IMR-90 (cell line): ENCODE measurements at regions not wholly inside any gene's neighbourhood (a gene's known extent, or its start where the extent isn't known, plus 50 kb on each side); places are given as distances from the start of the nearest gene placed in this dataset.

Experiments used
- ATAC-seq: fragments of 200-7000 bp; cut with Tn5 transposase; 2 replicates; pipeline ENCODE4 v1.9.1; 2020; ENCODE audit warnings: low read depth, mild to moderate bottlenecking, moderate library complexity
- BruUV-seq: library from RNA; stranded (reverse); fragments of 400-500 nt; replicated peaks from 2 replicates; lab custom pipeline; 2021; lab: Mats Ljungman, UMichigan
- CTCF ChIA-PET: fragments of 300-600 bp; formaldehyde crosslinking; extraction: SDS; loops from one replicate; lab custom pipeline; 2021; ENCODE audit warnings: antibody characterized with exemption; lab: Yijun Ruan, JAX
- POLR2A ChIA-PET: fragments of 300-600 bp; sonication (Branson Sonifier 250); formaldehyde crosslinking; loops from one replicate; lab custom pipeline; 2022; ENCODE audit warnings: antibody characterized with exemption; ENCODE audit not compliant: unreplicated experiment; lab: Charles Lee
- DNase-seq: peaks from one replicate; pipeline ENCODE4 v3.0.0; 2013
- H2AFZ ChIP-seq: replicated peaks from 2 replicates; pipeline ENCODE3; 2013; ENCODE audit warnings: low read length, mild to moderate bottlenecking; ENCODE audit not compliant: poor library complexity
- H2AK5ac ChIP-seq: 2 replicates; pipeline ENCODE4 v1.6.1; 2013; ENCODE audit warnings: low read depth, low read length, inconsistent platforms
- H2AK9ac ChIP-seq: replicated peaks from 2 replicates; pipeline ENCODE3; 2013; ENCODE audit warnings: mild to moderate bottlenecking, low read depth, low read length, moderate library complexity; ENCODE audit not compliant: poor library complexity
- H2BK120ac ChIP-seq: 2 replicates; pipeline ENCODE4 v1.6.1; 2013; ENCODE audit warnings: low read depth, low read length, inconsistent platforms
- H2BK15ac ChIP-seq: 3 replicates; pipeline ENCODE4 v1.6.1; 2013; ENCODE audit warnings: low read depth, low read length, inconsistent platforms
- H2BK20ac ChIP-seq: 2 replicates; pipeline ENCODE4 v1.6.1; 2013; ENCODE audit warnings: low read depth, mild to moderate bottlenecking, inconsistent platforms, low read length, moderate library complexity
- H2BK5ac ChIP-seq: 2 replicates; pipeline ENCODE4 v1.6.1; 2013; ENCODE audit warnings: mild to moderate bottlenecking, low read depth, low read length, inconsistent platforms; ENCODE audit not compliant: poor library complexity, severe bottlenecking
- H3K14ac ChIP-seq: replicated peaks from 2 replicates; pipeline ENCODE4 v1.6.1; 2013; ENCODE audit warnings: low read depth, low read length, inconsistent platforms
- H3K18ac ChIP-seq: 2 replicates; pipeline ENCODE4 v1.6.1; 2013; ENCODE audit warnings: low read depth, low read length, control low read depth
- H3K23ac ChIP-seq: 2 replicates; pipeline ENCODE4 v1.6.1; 2013; ENCODE audit warnings: low read depth, low read length, inconsistent platforms
- H3K27ac ChIP-seq: 2 replicates; pipeline ENCODE4 v1.5.1; 2013; ENCODE audit warnings: mild to moderate bottlenecking, control low read depth, low read length; ENCODE audit not compliant: insufficient read depth
- H3K27me3 ChIP-seq: 2 replicates; pipeline ENCODE4 v1.6.1; 2013; ENCODE audit warnings: low read length; ENCODE audit not compliant: control insufficient read depth, insufficient read depth
- H3K36me3 ChIP-seq: 2 replicates; pipeline ENCODE4 v1.6.1; 2013; ENCODE audit warnings: low read length, mixed read lengths; ENCODE audit not compliant: control insufficient read depth, insufficient read depth
- H3K4ac ChIP-seq: 2 replicates; pipeline ENCODE4 v1.6.1; 2013; ENCODE audit warnings: low read depth, low read length, inconsistent platforms
- H3K4me1 ChIP-seq: 2 replicates; pipeline ENCODE4 v1.6.1; 2013; ENCODE audit warnings: low read length, mixed read lengths; ENCODE audit not compliant: control insufficient read depth, insufficient read depth
- H3K4me2 ChIP-seq: 2 replicates; pipeline ENCODE4 v1.6.1; 2013; ENCODE audit warnings: low read depth, mild to moderate bottlenecking, control low read depth, low read length, moderate library complexity
- H3K4me3 ChIP-seq: 2 replicates; pipeline ENCODE4 v1.5.1; 2013; ENCODE audit warnings: low read depth, mild to moderate bottlenecking, control low read depth, low read length, moderate library complexity; ENCODE audit not compliant: insufficient read depth
- H3K56ac ChIP-seq: 2 replicates; pipeline ENCODE4 v1.6.1; 2013; ENCODE audit warnings: low read length, inconsistent platforms; ENCODE audit not compliant: insufficient read depth; ENCODE audit errors: extremely low read depth
- H3K79me1 ChIP-seq, 2 experiments: 2 replicates each; pipeline ENCODE4 v1.6.1; 2013; ENCODE audit warnings: low read length in 2 of 2, inconsistent platforms in 1 of 2, low read depth in 1 of 2
- H3K9ac ChIP-seq: 2 replicates; pipeline ENCODE4 v1.6.1; 2013; ENCODE audit warnings: low read depth, low read length, control low read depth
- H3K9me1 ChIP-seq: 2 replicates; pipeline ENCODE4 v1.6.1; 2013; ENCODE audit warnings: low read length, inconsistent platforms; ENCODE audit not compliant: insufficient read depth
- H3K9me3 ChIP-seq: 2 replicates; pipeline ENCODE4 v1.6.1; 2013; ENCODE audit warnings: low read length; ENCODE audit not compliant: control insufficient read depth, insufficient read depth
- H4K20me1 ChIP-seq: 2 replicates; pipeline ENCODE4 v1.6.1; 2013; ENCODE audit warnings: low read length, inconsistent platforms; ENCODE audit not compliant: insufficient read depth
- H4K5ac ChIP-seq: 2 replicates; pipeline ENCODE4 v1.6.1; 2013; ENCODE audit warnings: mild to moderate bottlenecking, low read depth, low read length, control low read depth
- H4K8ac ChIP-seq, 2 experiments: 2 replicates each; pipeline ENCODE4 v1.6.1; 2013; ENCODE audit warnings: low read depth in 2 of 2, low read length in 2 of 2, control low read depth in 1 of 2, inconsistent platforms in 1 of 2
- H4K91ac ChIP-seq: 2 replicates; pipeline ENCODE4 v1.6.1; 2013; ENCODE audit warnings: low read depth, low read length, inconsistent platforms; ENCODE audit not compliant: insufficient read depth
- BHLHE40 ChIP-seq: fragments of 150-350 bp; IDR thresholded peaks from 2 replicates; pipeline ENCODE4 v1.6.1; 2016; ENCODE audit warnings: mild to moderate bottlenecking, low read depth, low read length
- CHD1 ChIP-seq: IDR thresholded peaks from 2 replicates; pipeline ENCODE4 v1.6.1; 2012; ENCODE audit warnings: low read depth, low read length, improper control_type of control experiment
- ELK1 ChIP-seq: fragments of 150-350 bp; IDR thresholded peaks from 2 replicates; pipeline ENCODE4 v1.6.1; 2016; ENCODE audit warnings: low read depth, mild to moderate bottlenecking, low read length, moderate library complexity, borderline replicate concordance
- FOS ChIP-seq: fragments of 150-350 bp; IDR thresholded peaks from 2 replicates; pipeline ENCODE4 v1.6.1; 2016; ENCODE audit warnings: low read depth, low read length
- MAFK ChIP-seq: IDR thresholded peaks from 2 replicates; pipeline ENCODE4 v1.6.1; 2012; ENCODE audit warnings: low read depth, low read length, improper control_type of control experiment
- MAZ ChIP-seq: IDR thresholded peaks from 2 replicates; pipeline ENCODE4 v1.6.1; 2012; ENCODE audit warnings: low read depth, mild to moderate bottlenecking, low read length, improper control_type of control experiment, moderate library complexity, borderline replicate concordance
- RCOR1 ChIP-seq: IDR thresholded peaks from 2 replicates; pipeline ENCODE4 v1.6.1; 2012; ENCODE audit warnings: mild to moderate bottlenecking, low read length, improper control_type of control experiment; ENCODE audit not compliant: insufficient replicate concordance
- RFX5 ChIP-seq: IDR thresholded peaks from 2 replicates; pipeline ENCODE4 v1.8.0; 2012; ENCODE audit warnings: low read depth, mild to moderate bottlenecking, low read length, moderate library complexity
- SMC3 ChIP-seq: fragments of 150-350 bp; IDR thresholded peaks from 2 replicates; pipeline ENCODE4 v1.6.1; 2016; ENCODE audit warnings: low read depth, mild to moderate bottlenecking, antibody characterized with exemption, low read length, moderate library complexity
- USF2 ChIP-seq: fragments of 150-350 bp; IDR thresholded peaks from 2 replicates; pipeline ENCODE4 v1.6.1; 2017; ENCODE audit warnings: mild to moderate bottlenecking, antibody characterized with exemption, low read length, low read depth
- WGBS, 2 experiments: methylation state at CpG; one replicate each; pipeline versions ENCODE4 v1.1.5 to v1.1.7; 2013; ENCODE audit warnings: missing lambda C conversion rate in 2 of 2; ENCODE audit not compliant: insufficient read length in 1 of 2; ENCODE audit errors: extremely low coverage in 2 of 2; 5-methylcytosine and 5-hydroxymethylcytosine counted together
- dilution Hi-C: fragments of 300-500 bp; cut with HindIII; formaldehyde crosslinking; loops from one replicate; pipeline ENCODE4 v1.14.3; 2018; ENCODE audit warnings: low sequenced_read_pairs; ENCODE audit not compliant: unreplicated experiment
- in situ Hi-C: fragments of 300-500 bp; cut with MboI; formaldehyde crosslinking; loops from 3 replicates; pipeline ENCODE4 v1.14.3; 2019; ENCODE audit warnings: low sequenced_read_pairs, inconsistent platforms, mixed read lengths
- intact Hi-C: fragments of 100-400 bp; cut with micrococcal nuclease; formaldehyde crosslinking; loops from 2 replicates; pipeline ENCODE4 v1.10.0; 2022

- TF ChIP-seq MAFK: no peak
These were observed 192.5 kb downstream of the RSL24D1 start (continued) for GRCh38 chr15:55003965-55004873.

GRCh38 chr15:54998661-54999060, 198.1 kb downstream of the RSL24D1 start:
- Histone ChIP-seq H2BK120ac (no peak overlapping the region), H4K5ac (no peak overlapping the region), H4K8ac (no peak overlapping the region), H2AFZ (no peak overlapping the region), H3K4me2 (no peak overlapping the region), H3K79me1 (no peaks in the 10 kb centered on the region), H2AK9ac (no peak overlapping the region), H3K4me3 (no peak overlapping the region), H3K9me1 (no peaks in the 10 kb centered on the region), H4K91ac (no peak overlapping the region), H3K56ac (no peak overlapping the region), H3K18ac (no peak overlapping the region), H4K20me1 (no peaks in the 10 kb centered on the region), H3K36me3 (no peaks in the 10 kb centered on the region), H3K23ac (no peak overlapping the region), H3K14ac (no peak overlapping the region), H3K9ac (no peak overlapping the region), H2AK5ac (no peak overlapping the region), H2BK20ac (no peak overlapping the region), H3K27ac (no peak overlapping the region), H3K4ac (no peak overlapping the region), H2BK15ac (no peak overlapping the region), H2BK5ac (no peak overlapping the region), H3K27me3 (no peaks in the 10 kb centered on the region), H3K9me3 (peaks cover 4% of the 10 kb centered on the region), H3K4me1 (no peaks in the 10 kb centered on the region)
- POLR2A ChIA-PET: no interaction called here
- in situ Hi-C loops (no loop called here), dilution Hi-C loops (no loop called here), intact Hi-C loops (no loop called here)
- no peak for DNase-seq
- no peak for ATAC-seq
- BruUV-seq: no TSS peak
- TF ChIP-seq FOS (no peak), BHLHE40 (no peak), CHD1 (no peak), SMC3 (no peak), RCOR1 (no peak), MAZ (no peak), USF2 (no peak), RFX5 (no peak), ELK1 (no peak)
- no CpG with 5 or more reads among the region's 1 CpG for WGBS, 2 experiments
- CTCF ChIA-PET: no interaction called here
